ENCODE measurements at regions not wholly inside any gene's neighbourhood (a gene's known extent, or its start where the extent isn't known, plus 50 kb on each side); places are given as distances from the start of the nearest gene placed in this dataset.

GRCh38 chr18:73884868-73885267, 262.8 kb downstream of the FBXO15 start:
- TF ChIP-seq, protein P1, sequence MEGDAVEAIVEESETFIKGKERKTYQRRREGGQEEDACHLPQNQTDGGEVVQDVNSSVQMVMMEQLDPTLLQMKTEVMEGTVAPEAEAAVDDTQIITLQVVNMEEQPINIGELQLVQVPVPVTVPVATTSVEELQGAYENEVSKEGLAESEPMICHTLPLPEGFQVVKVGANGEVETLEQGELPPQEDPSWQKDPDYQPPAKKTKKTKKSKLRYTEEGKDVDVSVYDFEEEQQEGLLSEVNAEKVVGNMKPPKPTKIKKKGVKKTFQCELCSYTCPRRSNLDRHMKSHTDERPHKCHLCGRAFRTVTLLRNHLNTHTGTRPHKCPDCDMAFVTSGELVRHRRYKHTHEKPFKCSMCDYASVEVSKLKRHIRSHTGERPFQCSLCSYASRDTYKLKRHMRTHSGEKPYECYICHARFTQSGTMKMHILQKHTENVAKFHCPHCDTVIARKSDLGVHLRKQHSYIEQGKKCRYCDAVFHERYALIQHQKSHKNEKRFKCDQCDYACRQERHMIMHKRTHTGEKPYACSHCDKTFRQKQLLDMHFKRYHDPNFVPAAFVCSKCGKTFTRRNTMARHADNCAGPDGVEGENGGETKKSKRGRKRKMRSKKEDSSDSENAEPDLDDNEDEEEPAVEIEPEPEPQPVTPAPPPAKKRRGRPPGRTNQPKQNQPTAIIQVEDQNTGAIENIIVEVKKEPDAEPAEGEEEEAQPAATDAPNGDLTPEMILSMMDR (conservative IDR thresholded peaks at IDR 0.05; ENCODE audit: low read depth, low read length): no peak
- no peak for TF ChIP-seq EZH2 (IDR thresholded peaks at IDR 0.05; ENCODE audit: borderline replicate concordance, low read depth, low read length, poor library complexity, severe bottlenecking)

Measured in A673 (cell line).